Brain microvascular endothelial cell (primary cell): ENCODE measurements at regions not wholly inside any gene's neighbourhood (a gene's known extent, or its start where the extent isn't known, plus 50 kb on each side); places are given as distances from the start of the nearest gene placed in this dataset.

Experiments
- DNase-seq: peaks from one replicate; pipeline ENCODE4 v3.0.0-alpha.2; 2020
- H3K27ac ChIP-seq: fragments of 250-450 bp; sonication (Bioruptor Pico); 2 replicates; pipeline ENCODE4 v1.5.1; 2020; ENCODE audit warnings: mild to moderate bottlenecking, moderate library complexity
- H3K27me3 ChIP-seq: fragments of 250-450 bp; sonication (Bioruptor Pico); replicated peaks from 2 replicates; pipeline ENCODE4 v1.5.1; 2020; ENCODE audit warnings: mild to moderate bottlenecking
- H3K36me3 ChIP-seq: fragments of 250-450 bp; sonication (Bioruptor Pico); replicated peaks from 2 replicates; pipeline ENCODE4 v1.5.1; 2020; ENCODE audit warnings: mild to moderate bottlenecking
- H3K4me3 ChIP-seq: 2 replicates; pipeline ENCODE4 v1.5.1; 2011; ENCODE audit warnings: low read depth, mild to moderate bottlenecking, control low read depth, low read length, moderate library complexity
- CTCF ChIP-seq: IDR thresholded peaks from 2 replicates; pipeline ENCODE4 v1.5.1; 2011; ENCODE audit warnings: low read depth, mild to moderate bottlenecking, moderate library complexity, low read length, control low read depth, inconsistent platforms; ENCODE audit errors: missing control alignments
- in situ Hi-C: cut with HindIII; loops from 2 replicates; pipeline ENCODE4 v1.10.0; 2017; ENCODE audit warnings: low sequenced_read_pairs, low pct_ligation_motif_present

GRCh38 chr1:196160066-196160795 is 448.0 kb downstream of the KCNT2 start:
- no peak overlapping the region for H3K27ac ChIP-seq

GRCh38 chr1:196155586-196155985 is 452.7 kb downstream of the KCNT2 start:
- DNase-seq, result no peak
- in situ Hi-C loops, result no loop called here
- Histone ChIP-seq H3K4me3 (no peak overlapping the region), H3K27ac (no peak overlapping the region), H3K27me3 (no peaks in the 10 kb centered on the region), H3K36me3 (no peaks in the 10 kb centered on the region)
- no peak for TF ChIP-seq CTCF

More at GRCh38 chr1:196160066-196160795, 448.0 kb downstream of the KCNT2 start:
- Histone ChIP-seq H3K27me3 (no peaks in the 10 kb centered on the region), H3K4me3 (no peak overlapping the region), H3K36me3 (no peaks in the 10 kb centered on the region)
- TF ChIP-seq CTCF, result no peak
- peak; percentile 40 for DNase-seq
- in situ Hi-C loops, result no loop called here

GRCh38 chr1:196152975-196153374 is 455.3 kb downstream of the KCNT2 start:
- no peak overlapping the region for H3K27ac ChIP-seq
- in situ Hi-C loops, result no loop called here
- DNase-seq, result no peak
- no peak for TF ChIP-seq CTCF
- H3K4me3 ChIP-seq, result no peak overlapping the region
- no peaks in the 10 kb centered on the region for H3K36me3 ChIP-seq
- H3K27me3 ChIP-seq, result no peaks in the 10 kb centered on the region

- H3K27ac ChIP-seq, result no peak overlapping the region
- H3K36me3 ChIP-seq, result no peaks in the 10 kb centered on the region
- in situ Hi-C loops, result no loop called here
- no peak for TF ChIP-seq CTCF
- no peak for DNase-seq
- no peak overlapping the region for H3K4me3 ChIP-seq
- H3K27me3 ChIP-seq, result no peaks in the 10 kb centered on the region
Measured at GRCh38 chr1:196152086-196152485, 456.2 kb downstream of the KCNT2 start.

- Histone ChIP-seq H3K36me3 (no peaks in the 10 kb centered on the region), H3K4me3 (no peak overlapping the region), H3K27me3 (no peaks in the 10 kb centered on the region), H3K27ac (no peak overlapping the region)
- TF ChIP-seq CTCF, result peak; percentile 23
- DNase-seq, result no peak
- in situ Hi-C loops, result no loop called here
Measured at GRCh38 chr1:196148367-196148970, 459.8 kb downstream of the KCNT2 start.
